ENCODE measurements at regions not wholly inside any gene's neighbourhood (a gene's known extent, or its start where the extent isn't known, plus 50 kb on each side); places are given as distances from the start of the nearest gene placed in this dataset.

- ChIA-PET POLR2A (no interaction called here), CTCF (no interaction called here)
- Mint-ChIP-seq H3K27me3 (ENCODE audit: insufficient read depth, unreplicated experiment) (no peaks in the 10 kb centered on the region), H3K9me3 (ENCODE audit: unreplicated experiment) (peaks cover 8% of the 10 kb centered on the region), H3K4me3 (ENCODE audit: unreplicated experiment) (no peak overlapping the region), H3K27ac (ENCODE audit: low read depth, unreplicated experiment) (no peak overlapping the region), H3K4me1 (ENCODE audit: insufficient read depth, unreplicated experiment) (peaks cover 4% of the 10 kb centered on the region), H3K36me3 (ENCODE audit: insufficient read depth, unreplicated experiment) (no peaks in the 10 kb centered on the region)
- intact Hi-C loops (cut with micrococcal nuclease), result no loop called here
- no TSS peak for BruUV-seq (replicated peaks)
- DNase-seq (ENCODE audit: unreplicated experiment), result no peak
- TF ChIP-seq, protein P1, sequence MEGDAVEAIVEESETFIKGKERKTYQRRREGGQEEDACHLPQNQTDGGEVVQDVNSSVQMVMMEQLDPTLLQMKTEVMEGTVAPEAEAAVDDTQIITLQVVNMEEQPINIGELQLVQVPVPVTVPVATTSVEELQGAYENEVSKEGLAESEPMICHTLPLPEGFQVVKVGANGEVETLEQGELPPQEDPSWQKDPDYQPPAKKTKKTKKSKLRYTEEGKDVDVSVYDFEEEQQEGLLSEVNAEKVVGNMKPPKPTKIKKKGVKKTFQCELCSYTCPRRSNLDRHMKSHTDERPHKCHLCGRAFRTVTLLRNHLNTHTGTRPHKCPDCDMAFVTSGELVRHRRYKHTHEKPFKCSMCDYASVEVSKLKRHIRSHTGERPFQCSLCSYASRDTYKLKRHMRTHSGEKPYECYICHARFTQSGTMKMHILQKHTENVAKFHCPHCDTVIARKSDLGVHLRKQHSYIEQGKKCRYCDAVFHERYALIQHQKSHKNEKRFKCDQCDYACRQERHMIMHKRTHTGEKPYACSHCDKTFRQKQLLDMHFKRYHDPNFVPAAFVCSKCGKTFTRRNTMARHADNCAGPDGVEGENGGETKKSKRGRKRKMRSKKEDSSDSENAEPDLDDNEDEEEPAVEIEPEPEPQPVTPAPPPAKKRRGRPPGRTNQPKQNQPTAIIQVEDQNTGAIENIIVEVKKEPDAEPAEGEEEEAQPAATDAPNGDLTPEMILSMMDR (IDR thresholded peaks at IDR 0.05; ENCODE audit: unreplicated experiment), result no peak
Observed at GRCh38 chr2:180328795-180329422, 321.8 kb upstream of the CWC22 start.

DNA sequence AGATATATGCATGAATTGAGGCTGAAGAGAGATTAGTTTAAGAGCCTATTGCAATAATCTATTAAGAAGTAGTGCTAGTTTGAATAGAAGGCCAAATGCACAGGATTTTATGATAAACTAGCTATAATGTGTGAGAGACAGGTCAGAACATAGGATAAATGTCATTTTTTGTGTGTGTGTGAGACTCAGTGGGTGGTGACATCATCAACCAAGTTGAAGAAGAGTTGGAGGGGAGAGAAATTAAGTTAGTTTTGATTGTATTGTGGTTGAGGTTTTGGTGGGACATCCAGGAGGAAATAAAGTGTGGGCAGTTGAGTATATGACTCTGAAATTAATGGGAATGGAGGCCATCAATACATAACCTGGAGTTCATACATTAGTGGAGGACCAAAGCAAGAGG is 320.1 kb upstream of the CWC22 start:
- peaks cover 8% of the 10 kb centered on the region for H3K9me3 Mint-ChIP-seq (ENCODE audit: unreplicated experiment)
- no peak for DNase-seq (ENCODE audit: unreplicated experiment)
- intact Hi-C loops (cut with micrococcal nuclease), result no loop called here
- no peaks in the 10 kb centered on the region for H3K27me3 Mint-ChIP-seq (ENCODE audit: insufficient read depth, unreplicated experiment)
- BruUV-seq (replicated peaks), result no TSS peak
- no peaks in the 10 kb centered on the region for H3K36me3 Mint-ChIP-seq (ENCODE audit: insufficient read depth, unreplicated experiment)
- H3K4me1 Mint-ChIP-seq (ENCODE audit: insufficient read depth, unreplicated experiment), result peaks cover 17% of the 10 kb centered on the region
- ChIA-PET POLR2A (interaction anchor here (1.0 kb wide), 1 partner anchor 31 kb away, joined by 3 read pairs; no protein-coding TSS in a partner anchor), CTCF (no interaction called here)
- H3K27ac Mint-ChIP-seq (ENCODE audit: low read depth, unreplicated experiment), result no peak overlapping the region
- TF ChIP-seq, protein P1 (IDR thresholded peaks at IDR 0.05; ENCODE audit: unreplicated experiment), result no peak
- H3K4me3 Mint-ChIP-seq (ENCODE audit: unreplicated experiment), result no peak overlapping the region

GRCh38 chr2:180325416-180326120 is 318.5 kb upstream of the CWC22 start:
- Mint-ChIP-seq H3K4me1 (ENCODE audit: insufficient read depth, unreplicated experiment) (peaks cover 18% of the 10 kb centered on the region), H3K4me3 (ENCODE audit: unreplicated experiment) (no peak overlapping the region), H3K9me3 (ENCODE audit: unreplicated experiment) (peaks cover 8% of the 10 kb centered on the region), H3K27me3 (ENCODE audit: insufficient read depth, unreplicated experiment) (no peaks in the 10 kb centered on the region), H3K36me3 (ENCODE audit: insufficient read depth, unreplicated experiment) (no peaks in the 10 kb centered on the region), H3K27ac (ENCODE audit: low read depth, unreplicated experiment) (no peak overlapping the region)
- DNase-seq (ENCODE audit: unreplicated experiment), result no peak
- ChIA-PET CTCF (no interaction called here), POLR2A (no interaction called here)
- intact Hi-C loops (cut with micrococcal nuclease), result no loop called here
- BruUV-seq (replicated peaks), result no TSS peak
- TF ChIP-seq, protein P1 (IDR thresholded peaks at IDR 0.05; ENCODE audit: unreplicated experiment), result no peak

GRCh38 chr2:180324182-180324581 is 317.1 kb upstream of the CWC22 start:
- intact Hi-C loops (cut with micrococcal nuclease), result loop anchor here (5.0 kb wide), 1 partner anchor 63 kb away; no protein-coding TSS in a partner anchor
- no peaks in the 10 kb centered on the region for H3K9me3 Mint-ChIP-seq (ENCODE audit: unreplicated experiment)
- ChIA-PET CTCF (interaction anchor here (1.3 kb wide), 1 partner anchor 10 kb away, joined by 6 read pairs; no protein-coding TSS in a partner anchor), POLR2A (no interaction called here)
- H3K4me1 Mint-ChIP-seq (ENCODE audit: insufficient read depth, unreplicated experiment), result peaks cover 18% of the 10 kb centered on the region
- no peaks in the 10 kb centered on the region for H3K36me3 Mint-ChIP-seq (ENCODE audit: insufficient read depth, unreplicated experiment)
- no peak overlapping the region for H3K4me3 Mint-ChIP-seq (ENCODE audit: unreplicated experiment)
- TF ChIP-seq, protein P1 (IDR thresholded peaks at IDR 0.05; ENCODE audit: unreplicated experiment), result no peak
- peak; percentile 9 for DNase-seq (ENCODE audit: unreplicated experiment)
- no TSS peak for BruUV-seq (replicated peaks)
- H3K27me3 Mint-ChIP-seq (ENCODE audit: insufficient read depth, unreplicated experiment), result no peaks in the 10 kb centered on the region
- H3K27ac Mint-ChIP-seq (ENCODE audit: low read depth, unreplicated experiment), result peak overlapping the region; percentile 27
